DMS79 treated with DMSO at 0.1 percent for 48 hours (cell line): ENCODE measurements at regions not wholly inside any gene's neighbourhood (a gene's known extent, or its start where the extent isn't known, plus 50 kb on each side); places are given as distances from the start of the nearest gene placed in this dataset.
"Not testable (repeated sequence)": the region's sequence is repeated elsewhere in the genome, so short reads cannot be mapped to it uniquely, and the experiment has no call there.

Experiments used
- DNase-seq: peaks from one replicate; lab custom pipeline; 2025; lab: John Stamatoyannopoulos, UW

GRCh38 chr14:81955123-81955522, 421.5 kb upstream of the SEL1L start:
- DNase-seq, result no peak

- no peak for DNase-seq
Measured at GRCh38 chr14:81960781-81961180, 427.1 kb upstream of the SEL1L start.

- DNase-seq, result no peak
Measured at GRCh38 chr14:81963846-81964245, 430.2 kb upstream of the SEL1L start.

- no peak for DNase-seq
Measured at GRCh38 chr14:81970307-81970706, 436.7 kb upstream of the SEL1L start.

- DNase-seq, result no peak
Measured at GRCh38 chr14:81971911-81972310, 438.3 kb upstream of the SEL1L start.

GRCh38 chr14:81972601-81973000, 438.9 kb upstream of the SEL1L start:
- DNase-seq, result no peak

- DNase-seq, result no peak
Measured at GRCh38 chr14:81974543-81974942, 440.9 kb upstream of the SEL1L start.

- DNase-seq, result no peak
Measured at GRCh38 chr14:81980601-81981306, 447.1 kb upstream of the SEL1L start.

- DNase-seq, result no peak
Measured at GRCh38 chr14:81981307-81981675, 447.6 kb upstream of the SEL1L start.

- DNase-seq, result no peak
Measured at GRCh38 chr14:81982046-81982445, 448.4 kb upstream of the SEL1L start.

- DNase-seq, result no peak
Measured at GRCh38 chr14:81986005-81986404, 452.4 kb upstream of the SEL1L start.

- DNase-seq, result no peak
Measured at GRCh38 chr14:81989211-81989610, 455.6 kb upstream of the SEL1L start.

- DNase-seq, result peak; percentile 68
Measured at GRCh38 chr14:81990312-81990761, 456.7 kb upstream of the SEL1L start.

GRCh38 chr14:81991998-81992397, 458.3 kb upstream of the SEL1L start:
- no peak for DNase-seq

- no peak for DNase-seq
Measured at GRCh38 chr14:81993432-81993831, 459.8 kb upstream of the SEL1L start.

- DNase-seq, result peak; percentile 38
Measured at GRCh38 chr14:82003426-82003825, 469.8 kb upstream of the SEL1L start.

- DNase-seq, result no peak
Measured at GRCh38 chr14:82009076-82009475, 475.4 kb upstream of the SEL1L start.

GRCh38 chr14:82009993-82010392, 476.3 kb upstream of the SEL1L start:
- DNase-seq, result no peak

- no peak for DNase-seq
Measured at GRCh38 chr14:82011460-82011859, 477.8 kb upstream of the SEL1L start.

- DNase-seq, result no peak
Measured at GRCh38 chr14:82029038-82029437, 495.4 kb upstream of the SEL1L start.

- DNase-seq, result no peak
Measured at GRCh38 chr14:82035397-82035796, 501.7 kb upstream of the SEL1L start.

GRCh38 chr14:82038066-82038465, 504.4 kb upstream of the SEL1L start:
- not testable (repeated sequence) for DNase-seq

GRCh38 chr14:82045339-82045738, 511.7 kb upstream of the SEL1L start:
- DNase-seq, result no peak

- DNase-seq, result no peak
Measured at GRCh38 chr14:82046512-82047226, 513.0 kb upstream of the SEL1L start.
